CD4-positive, CD25-positive, alpha-beta regulatory T cell (primary cell): ENCODE measurements at regions not wholly inside any gene's neighbourhood (a gene's known extent, or its start where the extent isn't known, plus 50 kb on each side); places are given as distances from the start of the nearest gene placed in this dataset.
"Not testable (repeated sequence)": the region's sequence is repeated elsewhere in the genome, so short reads cannot be mapped to it uniquely, and the experiment has no call there.

Experiments
- ATAC-seq, 2 donors: fragments of 150-1000 bp; cut with Tn5 transposase; one replicate each; pipeline ENCODE4 v1.10.0; 2021; ENCODE audit warnings: low read depth in 2 of 2, moderate number of reproducible peaks in 2 of 2, moderate library complexity in 1 of 2
- DNase-seq, 3 donors: peaks; one replicate each; pipeline versions ENCODE4 v3.0.0 to v3.0.0-alpha.2; 2012 to 2022; ENCODE audit warnings: mixed read lengths in 1 of 3
- H3K27ac ChIP-seq: one replicate; pipeline ENCODE4 v1.7.0; 2013; ENCODE audit warnings: mild to moderate bottlenecking, low read length; ENCODE audit not compliant: insufficient read depth, poor library complexity, severe bottlenecking
- H3K27me3 ChIP-seq: one replicate; pipeline ENCODE4 v1.7.0; 2013; ENCODE audit warnings: low read length; ENCODE audit not compliant: control insufficient read depth, insufficient read depth
- H3K36me3 ChIP-seq: one replicate; pipeline ENCODE4 v1.7.0; 2013; ENCODE audit warnings: mild to moderate bottlenecking, low read length, moderate library complexity; ENCODE audit not compliant: control insufficient read depth, insufficient read depth
- H3K4me1 ChIP-seq: 2 replicates; pipeline ENCODE4 v1.7.0; 2013; ENCODE audit warnings: mild to moderate bottlenecking, low read length; ENCODE audit not compliant: insufficient read depth, control insufficient read depth, poor library complexity, severe bottlenecking
- H3K4me3 ChIP-seq: one replicate; pipeline ENCODE4 v1.7.0; 2013; ENCODE audit warnings: low read depth, mild to moderate bottlenecking, low read length, moderate library complexity
- H3K9me3 ChIP-seq, 2 experiments: 1 replicate in 1 of 2; 2 replicates in 1 of 2; pipeline ENCODE4 v1.7.0; 2013; ENCODE audit warnings: low read length in 2 of 2, mild to moderate bottlenecking in 1 of 2, moderate library complexity in 1 of 2; ENCODE audit not compliant: control insufficient read depth in 2 of 2
- H3K27ac Mint-ChIP-seq, 3 donors: one replicate each; pipeline ENCODE4 v1.8.0; 2020 to 2022; ENCODE audit warnings: mild to moderate bottlenecking in 3 of 3, mixed read lengths in 3 of 3, moderate library complexity in 2 of 3
- H3K27me3 Mint-ChIP-seq: one replicate; pipeline ENCODE4 v1.8.0; 2022; ENCODE audit warnings: mild to moderate bottlenecking, mixed read lengths
- H3K36me3 Mint-ChIP-seq: one replicate; pipeline ENCODE4 v1.8.0; 2020; ENCODE audit warnings: mixed read lengths
- H3K4me1 Mint-ChIP-seq, 4 donors: one replicate each; pipeline ENCODE4 v1.8.0; 2020 to 2022; ENCODE audit warnings: mixed read lengths in 4 of 4, mild to moderate bottlenecking in 1 of 4
- H3K4me3 Mint-ChIP-seq, 4 donors: one replicate each; pipeline ENCODE4 v1.8.0; 2020 to 2022; ENCODE audit warnings: mild to moderate bottlenecking in 4 of 4, mixed read lengths in 4 of 4, moderate library complexity in 3 of 4
- H3K9me3 Mint-ChIP-seq, 7 donors: one replicate each; pipeline ENCODE4 v1.8.0; 2020 to 2022; ENCODE audit warnings: mixed read lengths in 7 of 7, mild to moderate bottlenecking in 3 of 7, moderate library complexity in 2 of 7

GRCh38 chrY:12490558-12491209, 210.3 kb upstream of the USP9Y start:
- Mint-ChIP-seq H3K27me3 (no peaks in the 10 kb centered on the region), H3K36me3 (no peaks in the 10 kb centered on the region), H3K4me1 (no peaks in the 10 kb centered on the region), H3K4me3 (no peak overlapping the region), H3K27ac (no peak overlapping the region), H3K9me3 (no peaks in the 10 kb centered on the region)
- Histone ChIP-seq H3K4me1 (no peaks in the 10 kb centered on the region), H3K27ac (no peak overlapping the region), H3K4me3 (no peak overlapping the region), H3K27me3 (no peaks in the 10 kb centered on the region), H3K36me3 (no peaks in the 10 kb centered on the region), H3K9me3 (no peaks in the 10 kb centered on the region)
- ATAC-seq (no peak), DNase-seq (no peak)

DNA sequence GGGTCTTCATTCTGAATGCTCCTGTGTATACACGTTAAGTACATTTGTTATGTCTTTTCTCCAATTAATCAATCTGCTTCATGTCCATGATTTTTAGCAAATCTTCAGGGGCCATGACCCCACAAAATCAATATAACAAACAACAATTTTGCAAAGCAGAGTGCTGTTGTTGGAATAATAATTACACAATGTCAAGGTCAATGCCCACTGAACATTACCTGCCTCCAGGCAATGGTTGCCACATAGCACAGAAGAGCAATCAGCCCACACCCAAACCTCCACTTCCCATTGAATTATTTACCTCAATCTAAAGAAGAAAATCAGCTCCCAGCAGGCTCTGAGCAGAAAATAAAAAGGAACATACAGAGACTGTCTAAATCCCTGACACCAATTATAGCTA, 208.8 kb upstream of the USP9Y start:
- H3K9me3 ChIP-seq, result no peaks in the 10 kb centered on the region
- no peak overlapping the region for H3K27ac ChIP-seq
- no peak overlapping the region for H3K27ac Mint-ChIP-seq
- H3K27me3 ChIP-seq, result no peaks in the 10 kb centered on the region
- H3K27me3 Mint-ChIP-seq, result no peaks in the 10 kb centered on the region
- no peaks in the 10 kb centered on the region for H3K9me3 Mint-ChIP-seq
- no peak overlapping the region for H3K4me3 Mint-ChIP-seq
- ATAC-seq (no peak), DNase-seq (no peak)
- no peak overlapping the region for H3K4me3 ChIP-seq
- no peaks in the 10 kb centered on the region for H3K4me1 ChIP-seq
- no peaks in the 10 kb centered on the region for H3K36me3 ChIP-seq
- H3K4me1 Mint-ChIP-seq, result no peaks in the 10 kb centered on the region
- no peaks in the 10 kb centered on the region for H3K36me3 Mint-ChIP-seq

GRCh38 chrY:12496007-12496406, 205.0 kb upstream of the USP9Y start:
- H3K27me3 ChIP-seq, result no peaks in the 10 kb centered on the region
- no peaks in the 10 kb centered on the region for H3K9me3 ChIP-seq
- no peaks in the 10 kb centered on the region for H3K36me3 Mint-ChIP-seq
- H3K4me1 Mint-ChIP-seq, result peaks cover 0 to 3% (median 0%) of the 10 kb centered on the region in 4 donors
- H3K4me1 ChIP-seq, result no peaks in the 10 kb centered on the region
- no peak overlapping the region for H3K4me3 Mint-ChIP-seq
- no peak overlapping the region for H3K27ac ChIP-seq
- H3K27ac Mint-ChIP-seq, result no peak overlapping the region
- H3K36me3 ChIP-seq, result no peaks in the 10 kb centered on the region
- no peaks in the 10 kb centered on the region for H3K9me3 Mint-ChIP-seq
- no peak for DNase-seq
- H3K4me3 ChIP-seq, result no peak overlapping the region
- ATAC-seq, result no peak
- H3K27me3 Mint-ChIP-seq, result no peaks in the 10 kb centered on the region

GRCh38 chrY:12500096-12500495, 200.9 kb upstream of the USP9Y start:
- ATAC-seq, result no peak
- no peaks in the 10 kb centered on the region for H3K9me3 Mint-ChIP-seq

GRCh38 chrY:12504028-12504427, 197.0 kb upstream of the USP9Y start:
- H3K36me3 Mint-ChIP-seq, H3K36me3 ChIP-seq, H3K4me3 ChIP-seq, H3K27ac Mint-ChIP-seq, ATAC-seq, H3K4me1 ChIP-seq, H3K9me3 ChIP-seq, H3K4me3 Mint-ChIP-seq, H3K27me3 Mint-ChIP-seq, H3K9me3 Mint-ChIP-seq, H3K27ac ChIP-seq, H3K27me3 ChIP-seq, H3K4me1 Mint-ChIP-seq, DNase-seq: not testable (repeated sequence)

More at GRCh38 chrY:12500096-12500495, 200.9 kb upstream of the USP9Y start:
- Histone ChIP-seq H3K9me3 (no peaks in the 10 kb centered on the region), H3K27me3 (no peaks in the 10 kb centered on the region), H3K27ac (no peak overlapping the region), H3K4me1 (no peaks in the 10 kb centered on the region), H3K4me3 (no peak overlapping the region), H3K36me3 (no peaks in the 10 kb centered on the region)
- Mint-ChIP-seq H3K36me3 (no peaks in the 10 kb centered on the region), H3K4me3 (no peak overlapping the region), H3K4me1 (peaks cover 0 to 3% (median 0%) of the 10 kb centered on the region in 4 donors), H3K27me3 (no peaks in the 10 kb centered on the region), H3K27ac (no peak overlapping the region)
- DNase-seq, result no peak

GRCh38 chrY:12517338-12517737, 183.7 kb upstream of the USP9Y start:
- no peak for ATAC-seq
- Mint-ChIP-seq H3K27me3 (no peaks in the 10 kb centered on the region), H3K4me3 (no peak overlapping the region), H3K9me3 (no peaks in the 10 kb centered on the region), H3K4me1 (no peaks in the 10 kb centered on the region), H3K27ac (no peak overlapping the region), H3K36me3 (no peaks in the 10 kb centered on the region)
- no peaks in the 10 kb centered on the region for H3K4me1 ChIP-seq
- no peaks in the 10 kb centered on the region for H3K9me3 ChIP-seq
- no peaks in the 10 kb centered on the region for H3K36me3 ChIP-seq
- H3K27me3 ChIP-seq, result no peaks in the 10 kb centered on the region
- no peak overlapping the region for H3K4me3 ChIP-seq
- no peak for DNase-seq
- no peak overlapping the region for H3K27ac ChIP-seq

GRCh38 chrY:12525206-12525605, 175.8 kb upstream of the USP9Y start:
- Histone ChIP-seq H3K4me1 (no peaks in the 10 kb centered on the region), H3K9me3 (no peaks in the 10 kb centered on the region), H3K27ac (no peak overlapping the region), H3K4me3 (no peak overlapping the region), H3K36me3 (no peaks in the 10 kb centered on the region), H3K27me3 (no peaks in the 10 kb centered on the region)
- no peaks in the 10 kb centered on the region for H3K36me3 Mint-ChIP-seq
- DNase-seq (no peak), ATAC-seq (no peak)
- no peak overlapping the region for H3K27ac Mint-ChIP-seq
- no peaks in the 10 kb centered on the region for H3K9me3 Mint-ChIP-seq
- H3K4me1 Mint-ChIP-seq, result no peaks in the 10 kb centered on the region
- H3K4me3 Mint-ChIP-seq, result no peak overlapping the region
- no peaks in the 10 kb centered on the region for H3K27me3 Mint-ChIP-seq

- Histone ChIP-seq H3K27me3 (no peaks in the 10 kb centered on the region), H3K27ac (no peak overlapping the region), H3K4me1 (no peaks in the 10 kb centered on the region), H3K36me3 (no peaks in the 10 kb centered on the region), H3K4me3 (no peak overlapping the region), H3K9me3 (no peaks in the 10 kb centered on the region)
- H3K27me3 Mint-ChIP-seq, result no peaks in the 10 kb centered on the region
- ATAC-seq (no peak), DNase-seq (no peak)
- no peaks in the 10 kb centered on the region for H3K9me3 Mint-ChIP-seq
- no peaks in the 10 kb centered on the region for H3K36me3 Mint-ChIP-seq
- no peaks in the 10 kb centered on the region for H3K4me1 Mint-ChIP-seq
- H3K4me3 Mint-ChIP-seq, result no peak overlapping the region
- no peak overlapping the region for H3K27ac Mint-ChIP-seq
These were observed 174.5 kb upstream of the USP9Y start for GRCh38 chrY:12526362-12527063.
